Sigmoid colon (tissue), 4 donors: ENCODE measurements at regions not wholly inside any gene's neighbourhood (a gene's known extent, or its start where the extent isn't known, plus 50 kb on each side); places are given as distances from the start of the nearest gene placed in this dataset.

ENCODE experiments used
- POLR2A ChIP-seq, 2 donors: fragments of 450-650 bp; IDR thresholded peaks; one replicate each; pipeline ENCODE4 v1.6.1; 2016; ENCODE audit warnings: antibody characterized with exemption in 2 of 2, mild to moderate bottlenecking in 2 of 2, moderate library complexity in 2 of 2
- POLR2AphosphoS5 ChIP-seq, 4 donors: sonication (generic); formaldehyde crosslinking; IDR thresholded peaks; one replicate each; pipeline ENCODE4 v1.6.1; 2017; ENCODE audit warnings: antibody characterized with exemption in 4 of 4

- TF ChIP-seq POLR2AphosphoS5 (IDR thresholded peaks at IDR 0.05) (no peak), POLR2A (IDR thresholded peaks at IDR 0.05) (no peak)
Measured at GRCh38 chr9:95815961-95816360, 59.5 kb upstream of the ERCC6L2 start.
